HG03039 (cell line): ENCODE measurements at regions not wholly inside any gene's neighbourhood (a gene's known extent, or its start where the extent isn't known, plus 50 kb on each side); places are given as distances from the start of the nearest gene placed in this dataset.
"Not testable (repeated sequence)": the region's sequence is repeated elsewhere in the genome, so short reads cannot be mapped to it uniquely, and the experiment has no call there.

Experiments
- ATAC-seq: cut with Tn5 transposase; IDR thresholded peaks from one replicate; pipeline ENCODE4 v1.9.1; 2021; ENCODE audit warnings: mild to moderate bottlenecking, moderate library complexity; ENCODE audit not compliant: unreplicated experiment

DNA sequence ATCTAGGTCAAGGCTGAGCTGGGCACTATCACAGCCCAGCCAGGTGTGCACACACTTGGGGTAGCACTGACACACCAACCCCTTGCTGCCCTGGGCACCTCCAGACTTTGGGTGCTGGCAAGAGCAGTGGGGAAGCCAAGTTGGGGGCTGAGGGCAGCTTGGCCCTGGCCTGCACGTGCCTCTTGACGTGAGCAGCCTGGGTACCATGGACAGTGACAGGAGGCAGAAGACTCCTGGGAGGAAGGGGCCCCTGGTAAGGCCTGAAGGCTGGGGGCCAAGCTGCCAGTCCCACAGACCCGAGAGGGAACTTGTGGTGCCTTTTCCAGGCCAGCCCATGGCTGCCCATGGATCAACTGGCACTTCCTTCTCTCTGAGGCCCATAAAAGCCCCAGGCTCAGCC is 124.1 kb upstream of the SFSWAP start:
- no peak for ATAC-seq

DNA sequence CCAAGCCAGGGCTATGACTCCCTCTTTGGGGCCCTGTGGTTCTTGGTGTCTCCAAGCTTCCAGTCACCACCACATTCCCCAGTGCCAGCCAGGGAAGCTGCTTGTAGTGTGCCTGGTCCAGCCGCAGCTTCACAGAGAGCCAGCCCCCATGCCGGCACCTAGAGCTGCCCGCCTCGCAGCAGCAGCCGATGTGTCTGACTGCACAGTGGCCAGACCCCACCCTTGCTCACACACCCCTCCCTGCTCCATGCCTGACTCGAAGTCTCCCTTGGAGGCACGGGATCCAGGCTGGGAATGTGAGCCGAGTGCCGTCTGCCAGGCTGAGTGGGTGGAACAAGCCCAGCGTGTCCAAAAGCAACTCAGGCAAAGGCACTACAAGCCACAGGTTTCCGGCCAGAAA is 123.3 kb upstream of the SFSWAP start:
- no peak for ATAC-seq

DNA sequence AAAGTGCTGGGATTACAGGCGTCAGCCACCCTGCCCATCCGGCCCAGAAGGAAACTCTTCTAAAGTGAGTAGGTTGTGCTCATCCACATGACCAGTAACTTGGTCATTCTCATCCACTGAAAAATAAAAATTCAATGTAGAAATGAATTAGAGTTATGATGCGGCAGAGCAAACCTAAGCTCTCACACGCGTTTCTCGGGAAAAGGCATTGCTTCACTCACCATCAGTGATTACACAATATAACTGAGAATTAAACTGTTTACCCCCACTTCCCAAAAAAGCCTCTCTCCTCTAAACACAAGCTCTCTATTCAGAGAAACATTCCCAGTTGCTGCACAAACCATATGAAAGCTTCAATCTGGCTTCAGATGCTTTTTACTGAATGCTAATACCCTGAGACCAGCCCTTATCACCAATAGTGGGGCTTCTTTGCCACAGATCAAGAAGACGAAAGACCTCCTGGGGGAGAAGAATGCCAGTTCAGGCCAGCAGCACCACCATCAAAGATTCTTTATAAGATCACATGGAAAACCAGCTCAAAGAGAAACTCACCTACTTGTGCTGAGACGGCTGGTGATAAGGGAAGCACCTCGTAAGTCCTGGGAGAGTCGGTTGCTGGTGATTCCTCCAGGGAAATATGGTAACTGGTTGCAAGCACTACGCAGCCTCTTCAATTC is 121.5 kb upstream of the SFSWAP start:
- no peak for ATAC-seq

DNA sequence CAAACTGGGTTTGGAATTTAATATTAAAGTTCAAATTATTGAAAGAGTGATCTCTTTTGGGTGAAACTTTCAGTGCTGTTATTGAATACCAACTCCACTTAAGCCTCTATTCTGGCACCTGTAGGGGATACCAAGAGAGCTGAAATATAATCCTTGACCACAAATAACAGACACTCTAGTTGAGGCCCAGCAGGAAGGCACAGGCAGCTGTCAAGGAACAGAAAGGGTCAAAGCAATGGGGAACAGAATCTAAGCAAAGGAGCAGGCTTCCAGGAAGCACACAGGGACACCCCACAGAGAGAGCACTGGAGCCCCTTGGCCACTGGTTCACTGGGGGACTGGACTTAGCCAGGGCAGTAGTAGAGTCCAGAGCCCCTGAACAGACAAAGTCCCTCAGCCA is 120.9 kb upstream of the SFSWAP start:
- ATAC-seq: no peak

DNA sequence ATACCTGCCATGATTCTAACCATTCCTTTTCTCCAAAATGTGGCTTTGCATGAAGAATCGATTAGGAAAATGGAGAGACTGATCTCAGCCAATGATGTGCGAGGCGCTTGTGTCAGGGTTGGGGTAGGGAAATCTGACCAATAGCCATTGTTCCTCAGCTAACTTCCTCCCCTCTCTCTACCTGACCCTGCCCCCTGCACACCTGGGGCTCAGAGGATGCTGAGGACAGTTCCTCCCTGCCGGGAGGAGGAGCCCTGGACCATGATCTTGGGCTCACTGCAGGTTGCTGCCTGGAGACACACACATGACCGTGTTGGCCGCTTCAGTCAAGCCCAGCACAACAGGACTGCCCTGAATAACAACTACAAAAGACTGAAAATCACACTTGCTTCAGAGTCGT is 119.8 kb upstream of the SFSWAP start:
- no peak for ATAC-seq

DNA sequence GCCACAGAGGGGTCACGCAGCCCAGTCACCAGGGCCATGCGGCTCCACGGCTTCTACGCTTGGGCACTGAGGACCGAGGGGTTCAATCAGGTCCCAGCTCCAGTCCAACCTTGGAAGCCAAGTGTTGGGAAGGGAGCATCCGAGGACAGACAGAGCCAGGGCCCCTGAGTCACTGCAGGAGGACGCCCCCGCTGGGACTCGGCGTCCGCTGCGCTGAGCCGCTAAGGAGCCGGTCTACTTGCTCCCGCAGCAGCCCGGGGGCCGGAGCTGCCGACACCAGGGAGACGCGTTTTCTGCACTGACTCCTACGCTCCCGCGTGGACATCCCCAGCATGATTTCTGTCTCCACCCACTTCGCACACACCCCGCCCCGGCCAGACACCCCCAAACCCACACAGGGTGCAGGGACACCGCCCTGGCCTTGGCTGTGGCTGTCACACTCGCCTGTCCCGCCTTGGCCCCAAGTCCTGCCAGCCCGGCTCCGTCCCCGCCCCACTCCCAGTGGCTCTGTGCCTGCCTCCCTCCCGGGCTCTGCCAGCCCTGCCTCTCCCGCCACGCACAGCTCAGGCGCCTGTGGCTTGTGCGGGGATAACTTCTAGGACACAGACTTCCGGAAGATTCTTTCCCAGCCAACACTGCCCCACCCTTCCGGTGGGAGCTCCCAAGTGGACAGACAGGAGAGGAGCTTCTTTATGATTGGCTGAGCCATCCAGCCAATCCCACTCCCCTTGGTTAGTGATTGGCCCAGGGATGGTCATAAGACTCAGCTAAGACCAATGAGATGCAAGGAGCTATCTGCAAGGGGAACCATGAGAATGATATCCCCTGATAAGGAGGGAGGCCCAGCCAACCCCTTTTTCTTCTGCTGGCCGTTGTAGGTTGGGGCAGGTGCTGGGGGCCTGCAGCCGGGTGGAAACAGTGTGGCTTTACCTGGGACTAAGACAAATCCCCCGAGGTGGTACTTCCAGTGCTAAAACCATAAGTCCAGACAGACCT is 118.9 kb upstream of the SFSWAP start:
- ATAC-seq: no peak

DNA sequence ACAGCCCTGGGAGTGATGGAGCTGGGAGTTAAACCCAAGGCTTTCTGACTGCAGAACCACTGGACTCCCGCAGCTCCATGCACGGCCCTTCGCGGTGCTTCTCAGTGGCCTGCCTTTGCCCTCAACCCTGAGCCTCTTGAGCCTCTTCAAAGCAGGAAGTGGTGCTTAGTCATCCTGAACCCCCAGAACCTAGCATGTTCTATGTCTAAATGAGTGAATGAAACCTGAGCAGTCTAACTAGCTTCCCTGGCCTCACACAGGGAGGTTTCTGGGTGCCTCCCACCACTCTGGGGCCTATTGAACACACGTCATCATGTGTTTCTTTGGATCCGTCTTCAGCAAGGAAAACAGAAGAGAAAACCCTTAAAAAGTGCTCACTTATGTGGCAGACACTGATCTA is 117.9 kb upstream of the SFSWAP start:
- ATAC-seq: peak; percentile 90

DNA sequence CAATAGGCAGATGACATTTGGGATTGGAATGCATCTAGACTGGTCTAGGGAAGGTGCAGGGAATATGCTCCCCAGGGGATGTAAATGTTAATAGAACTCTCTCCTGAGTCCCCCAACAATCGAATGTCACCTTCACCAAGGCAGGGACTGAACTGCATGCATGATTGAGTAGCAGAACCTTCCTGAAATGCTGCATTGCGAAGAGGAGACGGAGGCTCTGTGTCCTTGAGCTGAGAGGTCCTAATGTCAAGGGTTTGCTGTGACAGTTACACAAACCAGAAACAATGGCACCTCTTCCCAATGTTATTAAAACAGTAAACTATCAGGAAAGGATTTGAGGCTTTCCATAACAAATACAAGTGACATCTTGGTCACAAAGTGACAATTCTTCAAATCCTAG is 117.5 kb upstream of the SFSWAP start:
- no peak for ATAC-seq

DNA sequence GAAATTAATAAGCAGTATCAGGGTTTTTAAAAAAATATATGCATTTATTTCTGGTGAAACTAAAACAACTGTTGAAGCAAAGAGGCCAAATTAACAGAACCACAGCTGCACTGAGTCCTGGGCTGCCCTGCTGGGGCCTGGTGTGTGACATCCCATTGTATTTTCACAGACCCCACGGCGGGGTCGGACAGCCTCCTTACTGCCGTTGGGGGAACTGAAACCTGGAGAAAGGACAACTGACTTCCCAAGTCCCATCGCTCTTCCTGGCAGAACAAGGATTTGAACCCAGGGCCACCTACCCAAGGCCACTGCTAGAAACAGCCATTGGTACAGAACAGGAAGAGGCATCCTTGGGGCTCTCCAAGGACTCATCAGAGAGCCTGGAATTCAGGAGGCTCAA is 114.8 kb upstream of the SFSWAP start:
- ATAC-seq: no peak

DNA sequence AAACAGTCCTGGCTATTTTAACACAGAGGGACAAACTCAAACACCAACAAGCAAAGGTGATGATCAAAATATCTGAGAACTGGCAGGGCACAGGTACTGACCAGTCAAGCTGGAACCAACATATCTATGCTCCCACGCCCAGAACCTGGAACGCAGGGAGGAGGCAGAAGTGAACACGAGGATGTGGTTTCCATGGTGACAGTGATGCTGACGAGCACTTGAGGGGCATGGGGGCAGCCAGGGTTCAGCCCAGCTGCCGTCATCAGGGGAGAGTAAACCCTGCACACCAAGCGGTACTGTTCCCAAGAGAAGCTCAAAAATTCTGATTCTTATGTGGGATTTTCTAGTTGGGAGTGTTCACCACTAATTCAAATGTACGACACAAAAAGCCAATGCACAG is 113.6 kb upstream of the SFSWAP start:
- no peak for ATAC-seq

DNA sequence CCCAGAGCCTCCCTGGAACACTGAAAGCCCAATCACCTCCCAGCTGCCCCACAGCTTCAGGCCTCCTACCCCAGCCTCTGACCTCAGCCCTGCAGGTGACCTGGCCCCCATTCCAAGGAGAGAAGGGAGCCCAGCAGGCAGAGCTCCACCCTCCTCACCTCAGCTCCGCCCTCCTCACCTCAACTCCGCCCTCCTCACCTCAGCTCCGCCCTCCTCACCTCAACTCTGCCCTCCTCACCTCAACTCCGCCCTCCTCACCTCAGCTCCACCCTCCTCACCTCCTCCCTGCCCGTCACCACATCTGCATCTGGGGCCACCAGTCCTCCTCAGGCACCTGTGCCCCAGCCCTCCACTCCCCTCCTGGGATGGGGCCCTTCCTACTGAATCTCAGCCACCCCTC is 112.2 kb upstream of the SFSWAP start:
- ATAC-seq: no peak

DNA sequence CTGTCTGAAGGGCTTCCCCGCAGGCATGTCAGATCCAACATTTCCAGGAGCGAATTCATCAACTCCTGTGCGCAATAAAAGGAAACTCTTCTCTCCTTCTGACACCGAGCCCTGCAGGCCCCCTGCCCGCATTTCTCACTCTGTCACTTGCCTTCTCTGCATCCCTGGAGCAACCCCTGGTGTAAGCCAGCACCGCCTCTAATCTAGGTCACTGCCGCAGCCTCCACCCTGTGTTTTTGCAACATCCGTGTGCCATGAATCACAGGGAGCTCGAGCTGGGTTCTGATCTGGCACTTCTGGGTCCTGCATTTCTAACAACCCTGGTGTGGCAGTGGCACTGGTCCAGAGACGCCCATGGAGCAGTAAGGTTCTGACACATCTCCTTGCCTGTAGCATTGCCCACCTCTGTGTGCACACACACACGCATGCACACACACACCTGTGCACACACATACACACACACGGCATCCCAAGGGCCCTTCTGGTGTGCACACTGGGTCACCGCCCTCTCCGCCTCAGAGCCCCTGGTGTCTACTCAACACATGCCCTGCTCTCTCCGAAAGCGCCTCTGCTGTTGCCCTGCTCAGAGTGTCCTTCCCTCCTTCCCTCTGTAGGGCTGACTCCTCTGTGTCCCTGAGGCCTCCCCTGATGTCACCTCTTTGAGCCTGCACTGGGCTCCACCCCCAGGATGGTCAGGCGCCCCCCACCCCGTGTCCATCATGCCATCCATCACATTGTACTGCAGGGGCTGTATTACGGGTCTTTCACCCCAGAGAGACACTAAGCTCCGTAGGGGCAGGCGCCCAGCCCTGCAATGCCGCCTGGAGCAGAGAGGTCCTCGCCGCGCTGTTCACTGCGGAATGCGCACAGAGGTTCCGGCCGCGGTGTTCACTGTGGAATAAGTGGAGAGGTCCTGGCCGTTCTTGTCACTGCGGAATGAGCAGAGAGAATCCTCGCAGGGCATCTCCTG is 111.4 kb upstream of the SFSWAP start:
- ATAC-seq: no peak

DNA sequence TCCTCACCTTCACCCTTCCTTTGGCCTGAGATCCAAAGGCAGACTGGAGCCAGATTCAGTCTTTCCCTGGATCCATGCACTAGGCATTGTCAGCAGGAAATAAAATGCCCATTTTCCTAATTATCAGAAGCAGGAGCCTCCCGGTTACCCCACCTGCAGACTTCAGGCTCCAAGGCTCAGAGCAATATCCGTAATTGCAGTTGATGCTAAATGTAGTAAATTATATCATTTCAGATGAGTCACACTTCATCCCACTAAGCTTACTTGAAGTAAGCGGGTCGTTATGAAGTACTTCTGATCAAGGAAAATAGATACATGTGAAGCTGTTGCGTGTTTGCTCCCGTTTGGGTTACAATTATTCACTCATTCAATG is 110.7 kb upstream of the SFSWAP start:
- no peak for ATAC-seq

DNA sequence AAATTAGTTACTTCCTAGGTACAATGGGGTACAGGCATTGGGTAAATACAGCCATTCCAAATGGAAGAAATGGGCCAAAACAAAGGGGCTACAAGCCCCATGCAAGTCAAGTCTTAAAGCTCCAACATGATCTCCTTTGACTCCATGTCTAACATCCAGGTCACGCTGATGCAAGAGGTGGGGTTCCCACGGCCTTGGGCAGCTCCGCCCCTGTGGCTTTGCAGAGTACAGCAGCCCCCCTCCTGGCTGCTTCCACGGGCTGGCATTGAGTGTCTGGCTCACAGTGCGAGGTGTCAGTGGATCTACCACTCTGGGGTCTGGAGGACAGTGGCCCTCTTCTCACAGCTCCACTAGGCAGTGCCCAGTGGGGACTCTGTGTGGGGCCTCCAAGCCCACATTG is 109.4 kb upstream of the SFSWAP start:
- not testable (repeated sequence) for ATAC-seq

DNA sequence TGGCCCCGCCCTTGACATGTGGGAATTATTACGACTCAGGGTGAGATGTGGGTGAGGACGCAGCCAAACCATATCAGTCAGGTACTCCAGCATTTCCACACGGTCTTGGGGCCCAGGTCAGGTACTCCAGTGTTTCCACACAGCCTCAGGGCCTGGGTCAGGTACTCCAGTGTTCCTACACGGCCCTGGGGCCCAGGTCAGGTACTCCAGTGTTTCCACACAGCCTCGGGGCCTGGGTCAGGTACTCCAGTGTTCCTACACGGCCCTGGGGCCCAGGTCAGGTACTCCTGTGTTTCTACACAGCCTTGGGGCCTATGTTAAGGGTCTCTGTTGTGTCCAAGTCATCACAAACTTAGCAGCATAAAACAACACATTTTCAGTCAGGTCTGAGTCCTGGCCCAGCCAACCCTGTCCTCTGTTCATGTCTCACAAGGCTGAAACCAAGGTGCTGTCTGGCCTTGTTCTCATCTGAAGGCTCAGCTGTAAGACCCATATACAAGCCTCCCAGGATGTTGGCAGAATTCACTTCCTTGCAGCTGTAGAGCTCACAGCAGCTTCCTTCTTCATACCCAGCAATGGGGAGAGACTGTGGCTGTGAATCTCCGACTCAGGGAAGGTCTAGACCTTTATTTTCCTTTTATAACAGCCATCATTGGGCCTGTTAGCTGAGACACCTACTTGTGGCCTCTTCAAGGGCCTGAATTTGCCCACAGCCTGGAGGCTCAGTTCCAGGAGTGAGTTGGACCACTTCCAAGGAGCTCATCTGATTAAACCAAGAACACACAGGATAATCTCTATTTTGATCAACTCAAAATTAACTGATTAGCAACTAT is 107.6 kb upstream of the SFSWAP start:
- ATAC-seq: no peak

DNA sequence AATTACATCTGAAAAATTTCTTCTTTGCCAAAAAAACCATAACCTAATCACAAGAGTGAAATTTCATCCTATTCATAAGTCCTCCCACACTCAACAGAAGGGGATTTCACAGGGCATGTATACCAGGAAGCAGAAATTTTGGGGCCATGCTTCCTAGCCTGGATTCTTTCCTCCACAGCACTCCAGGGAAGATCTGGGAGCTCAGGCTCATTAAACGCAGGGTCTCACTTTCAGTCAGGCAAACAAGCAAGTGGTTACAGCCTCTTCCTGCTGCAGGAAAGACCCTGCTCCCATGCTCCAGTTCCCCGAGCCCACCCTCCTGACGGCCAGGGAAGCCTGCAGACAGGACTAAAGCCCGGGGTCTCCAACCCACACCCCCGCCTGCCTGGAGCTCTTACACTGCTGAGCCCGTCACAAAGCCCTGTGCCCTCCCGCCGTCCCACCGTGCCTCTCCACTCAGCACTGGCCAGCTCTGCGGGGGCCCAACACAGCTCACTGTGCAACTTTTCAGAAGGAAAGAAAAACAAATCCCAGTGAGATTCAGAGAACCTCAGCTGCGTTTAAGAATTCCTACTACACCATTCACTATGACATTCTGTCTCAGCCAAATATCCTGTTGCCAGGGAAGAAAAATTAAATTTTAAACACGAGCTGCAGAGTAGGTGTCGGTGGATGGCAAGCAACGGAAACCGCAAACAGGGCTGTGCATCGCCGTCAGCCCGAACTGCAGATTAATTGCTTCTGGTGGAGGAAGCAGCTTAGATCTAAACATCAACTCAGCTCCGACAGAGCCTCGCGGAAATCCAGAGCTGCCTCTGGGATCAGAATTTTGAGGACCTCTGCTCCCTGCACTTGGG is 106.7 kb upstream of the SFSWAP start:
- ATAC-seq: no peak

DNA sequence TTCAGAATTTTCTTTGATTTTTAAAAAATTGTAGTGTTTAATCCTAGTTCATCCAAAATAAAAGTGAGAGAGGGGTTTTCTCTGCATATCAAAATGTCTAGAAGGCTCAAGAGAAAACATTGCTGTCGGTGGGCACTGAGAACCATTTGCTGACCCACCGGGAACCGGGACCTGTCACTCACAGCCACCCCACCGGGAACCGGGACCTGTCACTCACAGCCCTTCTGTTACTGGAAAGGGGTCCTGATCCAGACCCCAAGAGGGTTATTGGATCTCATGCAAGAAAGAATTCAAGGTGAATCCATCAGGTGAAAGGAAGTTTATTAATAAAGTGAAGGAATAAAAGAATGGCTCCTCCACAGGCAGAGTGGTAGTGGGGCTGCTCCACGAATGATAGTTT is 106.0 kb upstream of the SFSWAP start:
- ATAC-seq: no peak

DNA sequence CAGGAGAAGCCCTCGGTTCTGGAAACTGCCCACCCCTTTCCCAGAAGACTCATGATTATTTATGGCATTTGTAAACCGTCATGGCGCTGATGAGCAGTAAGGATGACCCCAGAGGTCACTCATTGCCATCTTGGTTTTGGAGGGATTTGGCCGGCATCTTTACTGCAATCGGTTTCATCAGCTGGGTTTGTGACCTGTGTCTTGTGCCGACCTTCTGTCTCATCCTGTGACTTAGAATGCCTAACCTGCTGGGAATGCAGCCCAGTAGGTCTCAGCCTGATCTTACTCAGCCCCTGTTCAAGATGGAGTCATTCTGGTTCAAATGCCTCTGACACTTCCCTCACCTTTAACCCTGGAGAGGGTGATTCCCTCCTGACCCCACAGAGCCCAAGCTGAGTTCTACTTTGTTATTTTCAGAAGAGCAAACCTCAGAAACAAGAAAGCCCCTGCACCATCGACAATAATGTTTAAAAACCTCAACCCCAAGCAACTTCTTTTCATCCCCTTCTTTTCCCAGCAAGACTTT is 105.5 kb upstream of the SFSWAP start:
- no peak for ATAC-seq

DNA sequence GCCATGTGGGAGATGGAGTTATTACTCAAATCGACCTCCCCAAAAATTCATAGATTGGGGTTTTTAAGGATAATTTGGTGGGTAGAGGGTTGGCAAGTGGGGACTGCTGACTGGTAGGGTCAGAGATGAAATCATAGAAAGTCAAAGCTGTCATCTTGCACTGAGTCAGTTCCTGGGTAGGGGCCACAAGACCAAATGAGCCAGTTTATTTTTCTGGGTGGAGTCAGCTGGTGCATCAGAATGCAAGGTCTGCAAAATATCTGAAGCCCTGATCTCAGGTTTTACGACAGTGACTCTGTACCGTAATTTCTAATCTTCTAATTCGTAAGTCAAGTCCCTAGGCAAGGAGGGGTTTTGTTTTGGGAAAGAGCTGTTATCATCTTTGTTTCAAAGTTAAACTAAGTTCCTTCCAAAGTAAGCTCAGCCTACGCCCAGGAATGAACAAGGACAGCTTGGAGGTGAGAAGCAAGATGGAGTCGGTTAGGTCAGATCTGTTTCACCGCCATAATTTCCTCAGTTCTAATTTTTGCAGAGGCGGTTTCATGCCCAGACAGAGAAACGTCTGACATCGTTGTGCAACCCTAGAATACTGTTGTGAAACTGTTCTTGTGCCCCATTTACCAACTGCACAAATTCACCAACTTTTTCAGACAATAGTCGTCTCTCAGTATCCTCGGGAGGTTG is 104.5 kb upstream of the SFSWAP start:
- ATAC-seq: no peak
